OCI-LY7 (cell line): ENCODE measurements at regions not wholly inside any gene's neighbourhood (a gene's known extent, or its start where the extent isn't known, plus 50 kb on each side); places are given as distances from the start of the nearest gene placed in this dataset.
A peak's percentile ranks its signal among the peaks of the same experiment; 100 is the strongest.

ENCODE experiments used
- BruUV-seq: library from RNA; stranded (reverse); fragments of 400-500 nt; replicated peaks from 2 replicates; lab custom pipeline; 2021; lab: Mats Ljungman, UMichigan
- CTCF ChIA-PET: fragments of 300-600 bp; sonication (Branson Sonifier 250); formaldehyde crosslinking; loops from one replicate; lab custom pipeline; 2022; ENCODE audit warnings: antibody characterized with exemption; ENCODE audit not compliant: unreplicated experiment; lab: Charles Lee
- POLR2A ChIA-PET: fragments of 300-600 bp; sonication (Branson Sonifier 250); formaldehyde crosslinking; loops from one replicate; lab custom pipeline; 2022; ENCODE audit warnings: antibody characterized with exemption; lab: Charles Lee
- DNase-seq: peaks from one replicate; pipeline ENCODE4 v3.0.0-alpha.2; 2015; ENCODE audit warnings: low spot score
- H2AFZ ChIP-seq: fragments of 200-600 bp; sonication (generic), shearing (Covaris generic); 2 replicates; pipeline ENCODE4 v1.6.1; 2014; ENCODE audit warnings: mild to moderate bottlenecking, antibody characterized with exemption, low read length, moderate library complexity
- H3K27ac ChIP-seq: fragments of 200-600 bp; sonication (generic); 2 replicates; pipeline ENCODE4 v1.5.1; 2014; ENCODE audit warnings: mixed run types, low read depth, mild to moderate bottlenecking, moderate library complexity, low read length, inconsistent platforms; ENCODE audit not compliant: poor library complexity, severe bottlenecking
- H3K36me3 ChIP-seq: fragments of 200-600 bp; sonication (generic); 2 replicates; pipeline ENCODE4 v1.6.1; 2014; ENCODE audit warnings: mild to moderate bottlenecking, antibody characterized with exemption, low read length, moderate library complexity, mixed read lengths; ENCODE audit not compliant: insufficient read depth
- H3K4me1 ChIP-seq: fragments of 200-600 bp; sonication (generic); 2 replicates; pipeline ENCODE4 v1.5.1; 2014; ENCODE audit warnings: mild to moderate bottlenecking, low read length; ENCODE audit not compliant: insufficient read depth, poor library complexity, severe bottlenecking
- H3K4me2 ChIP-seq: fragments of 200-600 bp; sonication (generic); 2 replicates; pipeline ENCODE4 v1.6.1; 2014; ENCODE audit warnings: mild to moderate bottlenecking, low read length
- H3K4me3 ChIP-seq: fragments of 200-600 bp; sonication (generic); 2 replicates; pipeline ENCODE4 v1.5.1; 2014; ENCODE audit warnings: mild to moderate bottlenecking, low read depth, low read length; ENCODE audit not compliant: poor library complexity, severe bottlenecking
- H3K79me2 ChIP-seq: fragments of 200-600 bp; sonication (generic); 2 replicates; pipeline ENCODE4 v1.6.1; 2016; ENCODE audit warnings: low read depth, mild to moderate bottlenecking, low read length, moderate library complexity, mixed read lengths; ENCODE audit not compliant: insufficient read depth
- H3K9me2 ChIP-seq: fragments of 200-600 bp; sonication (generic); 2 replicates; pipeline ENCODE4 v1.6.1; 2016; ENCODE audit warnings: mild to moderate bottlenecking, low read length, mixed read lengths; ENCODE audit not compliant: insufficient read depth
- H3K9me3 ChIP-seq: fragments of 200-600 bp; sonication (generic); 2 replicates; pipeline ENCODE4 v1.6.1; 2014; ENCODE audit warnings: mild to moderate bottlenecking, mixed run types, low read length, mixed read lengths
- H4K20me1 ChIP-seq: fragments of 200-600 bp; sonication (generic); 2 replicates; pipeline ENCODE4 v1.6.1; 2014; ENCODE audit warnings: mild to moderate bottlenecking, antibody characterized with exemption, low read length, moderate library complexity, mixed read lengths; ENCODE audit not compliant: insufficient read depth
- CTCF ChIP-seq: fragments of 200-600 bp; sonication (generic); conservative IDR thresholded peaks from 2 replicates; pipeline ENCODE4 v1.5.1; 2014; ENCODE audit warnings: mild to moderate bottlenecking, antibody characterized with exemption, low read length, moderate library complexity, mixed read lengths
- EZH2phosphoT487 ChIP-seq: fragments of 200-600 bp; sonication (generic); IDR thresholded peaks from 2 replicates; pipeline ENCODE4 v1.6.1; 2018; ENCODE audit warnings: low read depth, borderline replicate concordance, mild to moderate bottlenecking, mixed run types, antibody characterized with exemption, low read length, moderate library complexity, mixed read lengths
- intact Hi-C: fragments of 100-400 bp; cut with micrococcal nuclease; formaldehyde crosslinking; loops from one replicate; pipeline ENCODE4 v1.10.0; 2022; ENCODE audit not compliant: unreplicated experiment

- ChIA-PET CTCF (no interaction called here), POLR2A (interaction anchor here (0.6 to 1.9 kb wide), 2 partner anchors 22 to 52 kb away, joined by 3 to 7 read pairs; no protein-coding TSS in a partner anchor)
- Histone ChIP-seq H3K4me2 (no peak overlapping the region), H3K36me3 (no peaks in the 10 kb centered on the region), H3K4me3 (no peak overlapping the region), H3K9me2 (no peaks in the 10 kb centered on the region), H3K27ac (no peak overlapping the region), H3K4me1 (peaks cover 30% of the 10 kb centered on the region), H2AFZ (no peak overlapping the region), H4K20me1 (no peaks in the 10 kb centered on the region), H3K9me3 (0 out of 2 replicates have a peak, but pooled peaks cover 4% of the 10 kb centered on the region), H3K79me2 (no peaks in the 10 kb centered on the region)
- intact Hi-C loops, result no loop called here
- no TSS peak for BruUV-seq
- no peak for TF ChIP-seq CTCF
- no peak for TF ChIP-seq EZH2phosphoT487
- DNase-seq, result no peak
Observed at GRCh38 chr4:56752985-56753384, 68.5 kb downstream of the SPINK2 start.

GRCh38 chr4:56750231-56750630, 69.1 kb upstream of the HOPX start:
- Histone ChIP-seq H3K27ac (no peak overlapping the region), H3K4me2 (no peak overlapping the region), H3K9me3 (0 out of 2 replicates have a peak, but pooled peaks cover 4% of the 10 kb centered on the region), H3K4me3 (no peak overlapping the region), H2AFZ (0 out of 2 replicates have a peak overlapping the region, but pooled peaks have one; percentile 45), H3K79me2 (no peaks in the 10 kb centered on the region), H3K9me2 (no peaks in the 10 kb centered on the region), H3K4me1 (peaks cover 5% of the 10 kb centered on the region), H3K36me3 (no peaks in the 10 kb centered on the region), H4K20me1 (no peaks in the 10 kb centered on the region)
- no TSS peak for BruUV-seq
- intact Hi-C loops, result no loop called here
- ChIA-PET POLR2A (interaction anchor here (0.6 to 1.2 kb wide), 2 partner anchors 8 to 176 kb away, joined by 3 to 4 read pairs; no protein-coding TSS in a partner anchor), CTCF (no interaction called here)
- no peak for DNase-seq
- TF ChIP-seq EZH2phosphoT487, result no peak
- TF ChIP-seq CTCF, result no peak

- 0 out of 2 replicates have a peak, but pooled peaks cover 4% of the 10 kb centered on the region for H3K9me3 ChIP-seq
- no peaks in the 10 kb centered on the region for H3K36me3 ChIP-seq
- 0 out of 2 replicates have a peak overlapping the region, but pooled peaks have one; percentile 9 for H2AFZ ChIP-seq
- ChIA-PET CTCF (no interaction called here), POLR2A (interaction anchor here (0.8 kb wide), 1 partner anchor 29 kb away, joined by 3 read pairs; no protein-coding TSS in a partner anchor)
- no peaks in the 10 kb centered on the region for H4K20me1 ChIP-seq
- TF ChIP-seq EZH2phosphoT487, result no peak
- no peak for TF ChIP-seq CTCF
- no peak for DNase-seq
- no peaks in the 10 kb centered on the region for H3K4me1 ChIP-seq
- no peaks in the 10 kb centered on the region for H3K9me2 ChIP-seq
- H3K4me2 ChIP-seq, result no peak overlapping the region
- no peak overlapping the region for H3K4me3 ChIP-seq
- no TSS peak for BruUV-seq
- no peaks in the 10 kb centered on the region for H3K79me2 ChIP-seq
- intact Hi-C loops, result no loop called here
- H3K27ac ChIP-seq, result no peak overlapping the region
Observed at GRCh38 chr4:56748271-56748670, 67.2 kb upstream of the HOPX start.
